EH (cell line): ENCODE measurements at regions not wholly inside any gene's neighbourhood (a gene's known extent, or its start where the extent isn't known, plus 50 kb on each side); places are given as distances from the start of the nearest gene placed in this dataset.

ENCODE experiments used
- DNase-seq: peaks from one replicate; pipeline ENCODE4 v3.0.0-alpha.2; 2015; ENCODE audit warnings: low read depth

GRCh38 chr2:147649286-147649685 is 195.5 kb upstream of the ACVR2A start:
- no peak for DNase-seq

DNA sequence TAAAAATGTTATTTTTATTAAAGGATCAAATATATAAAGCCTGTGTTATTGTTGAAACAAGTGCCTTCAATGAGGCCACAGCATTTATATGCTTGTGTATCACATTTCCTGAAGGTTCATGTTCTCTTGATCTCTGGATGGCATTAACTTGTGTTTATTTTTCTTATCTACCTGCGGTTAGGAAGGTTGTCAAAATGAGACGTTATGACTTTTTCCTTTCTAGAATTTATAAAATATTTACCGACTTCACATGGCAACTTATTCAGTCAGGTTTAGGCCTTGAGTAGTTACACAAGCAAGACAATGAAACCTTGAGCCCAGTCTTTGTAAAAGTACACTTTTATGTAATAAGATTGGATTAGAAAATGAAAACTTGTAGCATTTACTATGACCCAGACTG is 196.4 kb upstream of the ACVR2A start:
- no peak for DNase-seq

- no peak for DNase-seq
Observed at GRCh38 chr2:147647816-147648215, 197.0 kb upstream of the ACVR2A start.

- DNase-seq, result no peak
Observed at GRCh38 chr2:147646818-147647468, 197.9 kb upstream of the ACVR2A start.

- no peak for DNase-seq
Observed at GRCh38 chr2:147644491-147644890, 200.3 kb upstream of the ACVR2A start.

- no peak for DNase-seq
Observed at GRCh38 chr2:147642765-147643164, 202.1 kb upstream of the ACVR2A start.

GRCh38 chr2:147641651-147642050 is 203.2 kb upstream of the ACVR2A start:
- peak; percentile 22 for DNase-seq

- no peak for DNase-seq
Observed at GRCh38 chr2:147639891-147640290, 204.9 kb upstream of the ACVR2A start.

DNA sequence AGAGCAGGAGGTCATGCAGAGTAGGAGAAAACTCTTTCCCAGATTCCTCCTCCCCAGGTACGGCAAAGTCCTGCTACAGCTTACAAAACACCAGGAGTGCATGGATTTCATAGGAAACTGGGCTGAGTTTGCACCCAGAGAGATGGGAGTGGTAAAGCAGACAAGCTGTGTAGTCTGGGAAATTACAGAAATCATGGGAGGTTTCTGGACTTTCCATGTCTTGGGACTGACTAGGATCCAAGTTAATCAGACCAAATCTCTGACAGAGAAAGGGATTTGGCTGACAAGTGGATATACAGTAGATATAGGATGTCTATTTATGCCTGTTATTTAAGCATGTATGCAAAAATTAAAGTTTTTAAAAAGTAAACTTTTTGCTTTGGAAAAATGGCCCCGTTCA is 205.4 kb upstream of the ACVR2A start:
- DNase-seq, result no peak

DNA sequence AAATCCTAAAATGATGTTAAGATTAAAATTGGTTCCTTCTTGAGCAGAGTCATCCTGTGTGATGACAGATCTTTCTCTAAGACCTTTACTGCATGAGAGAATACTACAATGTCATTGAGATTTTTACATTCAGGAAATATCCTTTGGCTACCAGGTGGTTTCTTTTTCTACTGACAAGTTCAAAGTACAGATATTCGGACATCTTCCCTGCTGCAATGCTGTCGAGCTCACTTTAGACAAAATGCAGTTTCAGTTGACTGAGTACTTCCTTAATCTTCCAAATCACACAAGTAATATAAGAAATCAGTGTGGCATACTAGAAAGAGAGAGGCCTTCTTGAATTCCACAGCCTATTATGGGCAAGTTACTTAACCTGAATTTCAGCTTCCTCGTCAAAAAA is 207.9 kb upstream of the ACVR2A start:
- DNase-seq, result no peak

GRCh38 chr2:147636238-147636882 is 208.5 kb upstream of the ACVR2A start:
- DNase-seq, result peak; percentile 66

GRCh38 chr2:147634826-147635225 is 210.0 kb upstream of the ACVR2A start:
- no peak for DNase-seq

DNA sequence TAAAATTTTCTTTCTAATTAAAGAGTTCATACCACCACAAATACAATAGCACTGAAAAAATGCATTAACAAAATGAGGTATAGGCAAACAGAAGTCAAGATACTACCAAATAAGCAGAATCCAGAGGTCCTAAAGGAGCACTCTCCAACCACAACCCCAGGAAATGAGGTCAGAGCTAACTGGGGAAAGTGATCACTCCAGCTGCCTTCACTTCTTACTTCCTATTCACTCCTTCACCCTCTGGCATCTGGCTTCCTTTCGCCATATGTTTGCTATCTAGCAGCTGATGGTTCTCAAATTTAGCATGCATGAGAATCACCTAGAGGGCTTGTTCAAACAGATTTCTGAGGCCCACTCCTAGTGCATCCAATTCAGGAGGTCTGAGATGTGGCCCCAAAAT is 212.6 kb upstream of the ACVR2A start:
- peak; percentile 6 for DNase-seq

DNA sequence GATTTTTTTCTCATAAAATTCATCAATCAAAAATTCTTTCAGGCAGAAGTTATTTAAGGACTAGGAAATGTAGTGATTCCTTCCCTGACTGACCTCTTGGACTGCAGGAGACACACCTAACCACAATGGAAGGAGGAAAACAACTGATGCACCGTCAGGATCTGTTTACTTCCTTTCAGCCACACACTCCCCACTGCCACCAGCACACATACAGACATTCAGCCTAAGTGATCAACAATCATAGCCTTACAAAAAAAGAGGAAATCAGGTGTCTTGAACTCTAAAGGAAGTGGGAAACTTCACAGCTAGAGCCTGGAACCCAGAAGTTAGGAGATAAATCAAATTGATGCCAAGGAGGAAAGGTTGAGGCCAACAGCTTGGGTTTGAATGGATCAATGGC is 213.5 kb upstream of the ACVR2A start:
- DNase-seq, result no peak

- DNase-seq, result no peak
Observed at GRCh38 chr2:147630585-147630984, 214.2 kb upstream of the ACVR2A start.

DNA sequence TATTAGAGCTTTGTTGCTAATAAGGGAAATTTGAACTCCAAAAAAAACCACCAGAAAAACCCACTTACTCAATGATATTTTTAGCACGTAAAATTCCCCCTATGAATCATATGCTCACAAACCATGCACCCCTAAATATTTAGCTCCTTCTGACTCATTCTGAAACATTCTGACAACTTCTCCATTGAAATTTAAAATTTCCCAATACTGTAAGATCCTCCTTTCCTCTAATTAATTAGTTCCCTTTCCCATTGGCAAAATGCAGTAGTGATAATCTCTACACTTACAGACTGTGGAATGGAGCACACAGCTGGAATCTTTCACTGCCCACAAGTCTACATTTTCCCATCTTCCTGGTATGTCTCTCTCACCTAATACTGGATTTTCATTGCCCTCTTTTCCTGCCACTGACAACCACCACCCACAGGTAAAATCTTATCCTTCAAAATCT is 215.8 kb upstream of the ACVR2A start:
- peak; percentile 13 for DNase-seq

- no peak for DNase-seq
Observed at GRCh38 chr2:147623328-147623727, 221.5 kb upstream of the ACVR2A start.

- no peak for DNase-seq
Observed at GRCh38 chr2:147621656-147622197, 223.1 kb upstream of the ACVR2A start.

- no peak for DNase-seq
Observed at GRCh38 chr2:147619808-147620207, 225.0 kb upstream of the ACVR2A start.

DNA sequence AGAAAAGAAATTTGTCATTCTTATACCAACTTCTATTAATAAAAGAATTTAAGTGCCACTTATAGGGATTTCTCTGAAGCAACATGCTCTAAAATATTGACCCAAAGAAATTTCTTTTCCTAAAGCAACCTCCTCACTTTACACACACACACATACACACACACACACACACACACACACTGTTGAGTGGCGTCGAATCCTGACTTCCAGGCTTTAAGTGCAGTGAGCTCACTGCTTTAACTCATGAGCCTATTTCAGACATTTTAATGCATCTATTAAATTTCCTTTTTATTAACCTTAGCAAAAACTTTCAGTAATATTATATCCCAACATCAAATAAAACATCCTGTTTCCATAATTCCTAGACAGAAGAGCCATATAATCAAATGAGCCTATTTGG is 229.1 kb upstream of the ACVR2A start:
- no peak for DNase-seq

GRCh38 chr2:147614979-147615470 is 229.8 kb upstream of the ACVR2A start:
- DNase-seq, result no peak

GRCh38 chr2:147614471-147614870 is 230.4 kb upstream of the ACVR2A start:
- DNase-seq, result no peak

DNA sequence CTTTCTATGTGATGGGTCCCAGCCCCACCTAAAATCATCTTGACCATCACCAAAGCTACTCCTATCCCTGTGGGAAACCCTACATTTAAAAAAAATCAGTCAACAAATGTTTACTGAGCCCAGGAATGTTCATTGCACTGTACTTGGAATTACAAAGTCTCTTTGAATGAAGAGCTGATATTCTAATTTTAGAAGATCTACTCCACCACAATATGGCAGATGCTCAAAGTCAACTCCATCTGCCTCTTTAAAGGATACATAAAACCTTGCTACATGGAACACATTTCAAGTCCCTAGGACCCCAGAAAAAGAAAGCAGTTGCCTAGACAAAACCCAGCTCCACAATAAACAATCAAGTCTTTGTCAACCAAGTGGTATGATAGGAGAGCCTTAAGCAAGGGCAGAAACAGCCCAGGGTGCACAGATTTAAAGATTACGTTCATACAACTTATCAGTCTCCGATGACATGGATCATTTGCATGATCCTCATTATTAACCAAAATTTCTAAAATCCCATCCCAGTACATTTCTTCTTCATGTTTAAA is 234.3 kb upstream of the ACVR2A start:
- no peak for DNase-seq
